ENCODE measurements at regions not wholly inside any gene's neighbourhood (a gene's known extent, or its start where the extent isn't known, plus 50 kb on each side); places are given as distances from the start of the nearest gene placed in this dataset.

GRCh38 chr11:90809581-90809980, 586.7 kb upstream of the CHORDC1 start:
- TF ChIP-seq POLR2AphosphoS5 (IDR thresholded peaks at IDR 0.05; ENCODE audit: low read depth, low read length) (no peak), REST (IDR thresholded peaks at IDR 0.05; ENCODE audit: insufficient read depth in 1 of 2, low read depth in 2 of 2, low read length in 2 of 2) (no peak), SIN3A (IDR thresholded peaks at IDR 0.05; ENCODE audit: borderline replicate concordance, insufficient read depth, low read length) (no peak), TAF1 (IDR thresholded peaks at IDR 0.05; ENCODE audit: borderline replicate concordance, insufficient read depth, low read length) (no peak), FOXP2 (optimal IDR thresholded peaks at IDR 0.05; ENCODE audit: borderline replicate concordance, extremely low read depth, extremely low read length, insufficient read depth) (no peak)
